ENCODE measurements at regions not wholly inside any gene's neighbourhood (a gene's known extent, or its start where the extent isn't known, plus 50 kb on each side); places are given as distances from the start of the nearest gene placed in this dataset.

GRCh38 chr3:28597452-28597851 is 248.8 kb upstream of the AZI2 start (continued):
- TF ChIP-seq MYC (IDR thresholded peaks at IDR 0.05; ENCODE audit: insufficient read depth, insufficient read length, insufficient replicate concordance, low read length, severe bottlenecking): no peak
- TF ChIP-seq CHD4 (IDR thresholded peaks at IDR 0.05): no peak
- no peak for TF ChIP-seq ZBTB33 (IDR thresholded peaks at IDR 0.05)
- TF ChIP-seq EED (IDR thresholded peaks at IDR 0.05; ENCODE audit: low read depth): no peak
- TF ChIP-seq LARP7 (IDR thresholded peaks at IDR 0.05): no peak
- no peak for TF ChIP-seq TAF1 (IDR thresholded peaks at IDR 0.05; ENCODE audit: borderline replicate concordance, low read depth, low read length)
- TF ChIP-seq ZBTB4 (CRISPR knock-in tag; IDR thresholded peaks at IDR 0.05): no peak

- ChIA-PET SMC1A (ENCODE audit: uncharacterized antibody, unreplicated experiment) (interaction anchor here (1.5 kb wide), 1 partner anchor 10 kb away, joined by 3 read pairs; no protein-coding TSS in a partner anchor), CTCF (no interaction called here)
- in situ Hi-C loops (cut with MboI): no loop called here
- TF ChIP-seq ZBTB33 (IDR thresholded peaks at IDR 0.05) (no peak), ZNF687 (IDR thresholded peaks at IDR 0.05) (no peak), SREBF2 (IDR thresholded peaks at IDR 0.05; ENCODE audit: low read length) (no peak), ZNF207 (IDR thresholded peaks at IDR 0.05; ENCODE audit: borderline replicate concordance) (no peak), KDM1A (IDR thresholded peaks at IDR 0.05; ENCODE audit: borderline replicate concordance) (no peak), HDGF (IDR thresholded peaks at IDR 0.05) (no peak)
Measured at GRCh38 chr3:28598165-28598564, 249.5 kb upstream of the AZI2 start.

More at GRCh38 chr3:28598165-28598564, 249.5 kb upstream of the AZI2 start:
- ChIA-PET POLR2A (no interaction called here), RAD21 (ENCODE audit: unreplicated experiment) (no interaction called here)
- Histone ChIP-seq H3K4me1 (ENCODE audit: control insufficient read depth, insufficient read depth, low read length) (no peaks in the 10 kb centered on the region), H3K4me2 (ENCODE audit: control insufficient read depth, insufficient read depth) (no peak overlapping the region), H2AFZ (ENCODE audit: control insufficient read depth, low read depth, low read length) (no peak overlapping the region), H3K36me3 (ENCODE audit: control insufficient read depth in 2 of 2, insufficient read depth in 2 of 2, low read length in 1 of 2) (no peaks in the 10 kb centered on the region), H4K20me1 (ENCODE audit: control insufficient read depth, insufficient read depth) (no peaks in the 10 kb centered on the region), H3K27ac (ENCODE audit: control insufficient read depth, insufficient read depth) (no peak overlapping the region), H3K4me3 (no peak overlapping the region), H3K27me3 (replicated peaks in 1 of 2; ENCODE audit: control insufficient read depth in 2 of 2, insufficient read depth in 2 of 2, low read length in 1 of 2) (no peaks in the 10 kb centered on the region), H3K79me2 (ENCODE audit: control insufficient read depth, insufficient read depth, low read length) (no peaks in the 10 kb centered on the region), H3K9me3 (replicated peaks; ENCODE audit: control insufficient read depth, insufficient read depth, low read length) (no peaks in the 10 kb centered on the region), H3K9ac (ENCODE audit: control insufficient read depth, insufficient read depth, low read length) (no peak overlapping the region)
- FAIRE-seq (no peak), DNase-seq (ENCODE audit: low read depth, low spot score) (no peak), ATAC-seq (no peak)
- no TSS peak for BruUV-seq (replicated peaks)
- WGBS (ENCODE audit: insufficient coverage, insufficient replicate concordance, low lambda C conversion rate, missing lambda C conversion rate): 11% methylated on average over 4 of the region's 4 CpGs
- intact Hi-C loops (cut with micrococcal nuclease; ENCODE audit: unreplicated experiment): no loop called here

Measured in GM12878 (cell line).